HEK293 (cell line): ENCODE measurements at regions not wholly inside any gene's neighbourhood (a gene's known extent, or its start where the extent isn't known, plus 50 kb on each side); places are given as distances from the start of the nearest gene placed in this dataset.

ENCODE experiments used
- CTCF ChIA-PET: fragments of 350-600 bp; formaldehyde crosslinking; extraction: SDS; loops from one replicate; lab custom pipeline; 2021; ENCODE audit warnings: antibody characterized with exemption; lab: Yijun Ruan, JAX
- POLR2A ChIA-PET: fragments of 300-600 bp; formaldehyde crosslinking; extraction: SDS; loops from one replicate; lab custom pipeline; 2020; ENCODE audit warnings: antibody characterized with exemption, inconsistent platforms; lab: Yijun Ruan, JAX
- H3K27ac ChIP-seq: fragments of 200-500 bp; sonication (Bioruptor generic); 2 replicates; pipeline ENCODE4 v1.5.1; 2014; ENCODE audit warnings: low read depth, low read length, control low read depth, inconsistent platforms; ENCODE audit errors: extremely low read depth
- H3K36me3 ChIP-seq, 2 experiments: fragments of 200-500 bp in 1 of 2; sonication (Bioruptor generic) in 1 of 2; 1 replicate in 1 of 2; 2 replicates in 1 of 2; pipeline ENCODE4 v1.5.1; 2014 to 2017; ENCODE audit warnings: inconsistent platforms in 2 of 2, low read length in 2 of 2; ENCODE audit not compliant: control insufficient read depth in 2 of 2, insufficient read depth in 1 of 2
- H3K4me1 ChIP-seq: fragments of 200-500 bp; sonication (Bioruptor generic); 2 replicates; pipeline ENCODE4 v1.5.1; 2014; ENCODE audit warnings: mild to moderate bottlenecking, low read length, inconsistent platforms; ENCODE audit not compliant: control insufficient read depth, insufficient read depth
- H3K4me3 ChIP-seq: 2 replicates; pipeline ENCODE4 v1.5.1; 2011; ENCODE audit warnings: low read depth, mild to moderate bottlenecking, control low read depth, low read length, moderate library complexity
- H3K9me3 ChIP-seq: fragments of 200-500 bp; sonication (Bioruptor generic); 2 replicates; pipeline ENCODE4 v1.5.1; 2014; ENCODE audit warnings: low read depth, low read length, inconsistent platforms; ENCODE audit not compliant: control insufficient read depth, insufficient read depth
- PRDM1 ChIP-seq: fragments of 450-650 bp; formaldehyde crosslinking; IDR thresholded peaks from 2 replicates; pipeline ENCODE4; 2016; ENCODE audit warnings: missing biosample characterization, missing genetic modification characterization
- RBAK ChIP-seq: fragments of 450-650 bp; formaldehyde crosslinking; IDR thresholded peaks from 2 replicates; pipeline ENCODE4 v1.5.1; 2016; ENCODE audit warnings: missing biosample characterization, missing genetic modification characterization
- SCRT1 ChIP-seq: fragments of 450-650 bp; formaldehyde crosslinking; IDR thresholded peaks from 2 replicates; pipeline ENCODE4 v1.5.1; 2016; ENCODE audit warnings: missing biosample characterization, missing genetic modification characterization, borderline replicate concordance
- TRIM28 ChIP-seq: IDR thresholded peaks from 2 replicates; pipeline ENCODE4 v1.6.1; 2011; ENCODE audit warnings: low read length, control low read depth, borderline replicate concordance
- YY2 ChIP-seq: fragments of 450-650 bp; formaldehyde crosslinking; IDR thresholded peaks from 2 replicates; pipeline ENCODE4 v1.5.1; 2016; ENCODE audit warnings: missing biosample characterization, missing genetic modification characterization
- ZBTB17 ChIP-seq: fragments of 450-650 bp; formaldehyde crosslinking; IDR thresholded peaks from 2 replicates; pipeline ENCODE4 v1.5.1; 2016; ENCODE audit warnings: missing biosample characterization, missing genetic modification characterization
- ZBTB8A ChIP-seq: fragments of 450-650 bp; formaldehyde crosslinking; IDR thresholded peaks from 2 replicates; pipeline ENCODE4 v1.5.1; 2016; ENCODE audit warnings: missing biosample characterization, missing genetic modification characterization
- ZFHX2 ChIP-seq: fragments of 450-650 bp; formaldehyde crosslinking; conservative IDR thresholded peaks from 2 replicates; pipeline ENCODE4 v1.5.1; 2016; ENCODE audit warnings: missing biosample characterization, missing genetic modification characterization
- ZNF132 ChIP-seq: fragments of 450-650 bp; formaldehyde crosslinking; IDR thresholded peaks from 2 replicates; pipeline ENCODE4 v1.5.1; 2017; ENCODE audit warnings: missing biosample characterization, missing genetic modification characterization, borderline replicate concordance
- ZNF133 ChIP-seq: fragments of 450-650 bp; formaldehyde crosslinking; IDR thresholded peaks from 2 replicates; pipeline ENCODE4 v1.5.1; 2016; ENCODE audit warnings: missing biosample characterization, missing genetic modification characterization
- ZNF366 ChIP-seq: fragments of 450-650 bp; formaldehyde crosslinking; conservative IDR thresholded peaks from 2 replicates; pipeline ENCODE4 v1.5.1; 2016; ENCODE audit warnings: missing biosample characterization, missing genetic modification characterization
- ZNF394 ChIP-seq: fragments of 450-650 bp; formaldehyde crosslinking; IDR thresholded peaks from 2 replicates; pipeline ENCODE4 v1.5.1; 2016; ENCODE audit warnings: missing biosample characterization, missing genetic modification characterization, mild to moderate bottlenecking, moderate library complexity, borderline replicate concordance
- ZNF433 ChIP-seq: fragments of 450-650 bp; formaldehyde crosslinking; IDR thresholded peaks from 2 replicates; pipeline ENCODE4 v1.5.1; 2016; ENCODE audit warnings: missing biosample characterization, missing genetic modification characterization, low read depth
- ZNF514 ChIP-seq: fragments of 450-650 bp; formaldehyde crosslinking; IDR thresholded peaks from 2 replicates; pipeline ENCODE4 v1.5.1; 2016; ENCODE audit warnings: missing biosample characterization, missing genetic modification characterization
- ZNF548 ChIP-seq: fragments of 450-650 bp; formaldehyde crosslinking; IDR thresholded peaks from 2 replicates; pipeline ENCODE4 v1.5.1; 2016; ENCODE audit warnings: missing biosample characterization, missing genetic modification characterization
- ZNF664 ChIP-seq: fragments of 450-650 bp; formaldehyde crosslinking; IDR thresholded peaks from 2 replicates; pipeline ENCODE4 v1.5.1; 2016; ENCODE audit warnings: missing biosample characterization, missing genetic modification characterization
- ZNF701 ChIP-seq: fragments of 450-650 bp; formaldehyde crosslinking; IDR thresholded peaks from 2 replicates; pipeline ENCODE4 v1.5.1; 2016; ENCODE audit warnings: missing biosample characterization, missing genetic modification characterization
- ZNF76 ChIP-seq: fragments of 450-650 bp; formaldehyde crosslinking; IDR thresholded peaks from 2 replicates; pipeline ENCODE4; 2016; ENCODE audit warnings: low read depth, missing biosample characterization, missing genetic modification characterization, borderline replicate concordance
- ZSCAN23 ChIP-seq: fragments of 450-650 bp; formaldehyde crosslinking; IDR thresholded peaks from 2 replicates; pipeline ENCODE4 v1.5.1; 2016; ENCODE audit warnings: missing biosample characterization, missing genetic modification characterization
- ZXDB ChIP-seq: fragments of 450-650 bp; formaldehyde crosslinking; IDR thresholded peaks from 2 replicates; pipeline ENCODE4 v1.5.1; 2016; ENCODE audit warnings: missing biosample characterization, missing genetic modification characterization
- TF ChIP-seq, protein P1 (sequence below): fragments of 450-650 bp; formaldehyde crosslinking; optimal IDR thresholded peaks from 2 replicates; pipeline ENCODE3; 2016; ENCODE audit warnings: missing biosample characterization, mild to moderate bottlenecking, missing genetic modification characterization
- TF ChIP-seq, protein P2 (sequence below): fragments of 450-650 bp; formaldehyde crosslinking; IDR thresholded peaks from 2 replicates; pipeline ENCODE4 v1.5.1; 2017; ENCODE audit warnings: missing biosample characterization, missing genetic modification characterization
- TF ChIP-seq, protein P3 (sequence below): fragments of 450-650 bp; formaldehyde crosslinking; IDR thresholded peaks from 2 replicates; pipeline ENCODE4; 2016; ENCODE audit warnings: missing biosample characterization, missing genetic modification characterization
- TF ChIP-seq, protein P4 (sequence below): fragments of 450-650 bp; formaldehyde crosslinking; IDR thresholded peaks from 2 replicates; pipeline ENCODE4 v1.5.1; 2016; ENCODE audit warnings: missing biosample characterization, missing genetic modification characterization
- TF ChIP-seq, protein P5 (sequence below): fragments of 450-650 bp; formaldehyde crosslinking; IDR thresholded peaks from 2 replicates; pipeline ENCODE4 v1.5.1; 2016; ENCODE audit warnings: missing biosample characterization, missing genetic modification characterization
- TF ChIP-seq, protein P6 (sequence below): sonication (generic); formaldehyde crosslinking; IDR thresholded peaks from 2 replicates; pipeline ENCODE4 v1.8.1; 2022; ENCODE audit warnings: mild to moderate bottlenecking, moderate library complexity, missing genetic modification reagents
- TF ChIP-seq, protein P7 (sequence below): fragments of 450-650 bp; formaldehyde crosslinking; IDR thresholded peaks from 2 replicates; pipeline ENCODE4 v1.5.1; 2016; ENCODE audit warnings: missing biosample characterization, missing genetic modification characterization

DNA sequence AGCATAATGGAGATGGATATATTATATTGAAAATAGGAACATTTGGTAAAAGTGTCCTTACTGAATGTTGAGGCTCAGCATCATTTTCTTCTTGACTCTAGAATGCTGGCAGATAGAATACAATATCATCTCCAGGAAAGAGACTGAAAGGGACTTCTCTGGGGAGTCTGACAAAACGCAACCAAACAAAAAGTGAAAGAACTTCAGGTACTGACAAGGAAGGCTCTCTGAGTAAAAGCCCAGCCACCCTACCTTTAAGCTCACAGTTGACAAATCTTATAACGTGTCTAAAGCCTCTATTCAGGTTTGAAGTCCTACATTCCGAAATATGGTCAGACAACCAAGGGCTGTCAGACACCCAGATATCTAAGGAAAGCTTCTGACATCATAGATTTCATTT, 590.8 kb downstream of the SOX6 start:
- ChIA-PET POLR2A (no interaction called here), CTCF (interaction anchor here (0.6 to 1.1 kb wide), 3 partner anchors 101 to 1478 kb away, joined by 3 read pairs; no protein-coding TSS in a partner anchor)
- H3K4me3 ChIP-seq, result no peak overlapping the region

DNA sequence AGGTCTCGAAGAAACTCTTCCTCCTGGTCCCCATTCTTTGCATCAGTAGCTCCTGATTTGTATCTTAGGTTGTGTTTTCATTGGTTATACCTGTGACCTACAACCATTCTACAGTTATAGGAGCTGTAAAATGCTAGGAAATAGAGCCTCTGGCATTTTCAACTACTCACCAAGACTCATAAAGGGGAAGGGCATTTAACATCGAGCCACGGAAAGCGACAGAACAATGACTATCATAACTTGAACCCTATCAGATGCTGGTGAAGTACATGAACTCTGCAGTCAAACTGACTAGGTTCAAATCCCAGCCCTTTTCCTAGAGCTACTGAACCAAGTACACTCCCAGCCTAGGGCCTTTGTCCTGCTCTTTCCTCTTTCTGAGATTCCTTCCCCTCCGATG, 588.0 kb downstream of the SOX6 start:
- Histone ChIP-seq H3K4me1 (no peaks in the 10 kb centered on the region), H3K9me3 (no peaks in the 10 kb centered on the region), H3K4me3 (no peak overlapping the region), H3K27ac (no peak overlapping the region), H3K36me3 (no peaks in the 10 kb centered on the region)
- CTCF ChIA-PET, result interaction anchor here (0.5 to 1.7 kb wide), 2 partner anchors 58 to 88 kb away, joined by 3 read pairs; no protein-coding TSS in a partner anchor
- POLR2A ChIA-PET, result no interaction called here
- TF ChIP-seq ZBTB8A (tag by site-specific recombination) (no peak), ZNF76 (tag by site-specific recombination) (no peak), ZNF433 (tag by site-specific recombination) (no peak), PRDM1 (tag by site-specific recombination) (no peak), ZNF394 (tag by site-specific recombination) (no peak), ZSCAN23 (tag by site-specific recombination) (no peak), ZNF133 (tag by site-specific recombination) (no peak), ZNF664 (tag by site-specific recombination) (no peak), SCRT1 (no peak), ZNF548 (no peak), ZNF514 (no peak), RBAK (tag by site-specific recombination) (no peak)
- TF ChIP-seq, protein P1, sequence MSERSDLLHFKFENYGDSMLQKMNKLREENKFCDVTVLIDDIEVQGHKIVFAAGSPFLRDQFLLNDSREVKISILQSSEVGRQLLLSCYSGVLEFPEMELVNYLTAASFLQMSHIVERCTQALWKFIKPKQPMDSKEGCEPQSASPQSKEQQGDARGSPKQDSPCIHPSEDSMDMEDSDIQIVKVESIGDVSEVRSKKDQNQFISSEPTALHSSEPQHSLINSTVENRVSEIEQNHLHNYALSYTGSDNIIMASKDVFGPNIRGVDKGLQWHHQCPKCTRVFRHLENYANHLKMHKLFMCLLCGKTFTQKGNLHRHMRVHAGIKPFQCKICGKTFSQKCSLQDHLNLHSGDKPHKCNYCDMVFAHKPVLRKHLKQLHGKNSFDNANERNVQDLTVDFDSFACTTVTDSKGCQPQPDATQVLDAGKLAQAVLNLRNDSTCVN, result no peak
- TF ChIP-seq, protein P2, sequence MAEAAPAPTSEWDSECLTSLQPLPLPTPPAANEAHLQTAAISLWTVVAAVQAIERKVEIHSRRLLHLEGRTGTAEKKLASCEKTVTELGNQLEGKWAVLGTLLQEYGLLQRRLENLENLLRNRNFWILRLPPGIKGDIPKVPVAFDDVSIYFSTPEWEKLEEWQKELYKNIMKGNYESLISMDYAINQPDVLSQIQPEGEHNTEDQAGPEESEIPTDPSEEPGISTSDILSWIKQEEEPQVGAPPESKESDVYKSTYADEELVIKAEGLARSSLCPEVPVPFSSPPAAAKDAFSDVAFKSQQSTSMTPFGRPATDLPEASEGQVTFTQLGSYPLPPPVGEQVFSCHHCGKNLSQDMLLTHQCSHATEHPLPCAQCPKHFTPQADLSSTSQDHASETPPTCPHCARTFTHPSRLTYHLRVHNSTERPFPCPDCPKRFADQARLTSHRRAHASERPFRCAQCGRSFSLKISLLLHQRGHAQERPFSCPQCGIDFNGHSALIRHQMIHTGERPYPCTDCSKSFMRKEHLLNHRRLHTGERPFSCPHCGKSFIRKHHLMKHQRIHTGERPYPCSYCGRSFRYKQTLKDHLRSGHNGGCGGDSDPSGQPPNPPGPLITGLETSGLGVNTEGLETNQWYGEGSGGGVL (tag by site-specific recombination), result no peak
- TF ChIP-seq, protein P3, sequence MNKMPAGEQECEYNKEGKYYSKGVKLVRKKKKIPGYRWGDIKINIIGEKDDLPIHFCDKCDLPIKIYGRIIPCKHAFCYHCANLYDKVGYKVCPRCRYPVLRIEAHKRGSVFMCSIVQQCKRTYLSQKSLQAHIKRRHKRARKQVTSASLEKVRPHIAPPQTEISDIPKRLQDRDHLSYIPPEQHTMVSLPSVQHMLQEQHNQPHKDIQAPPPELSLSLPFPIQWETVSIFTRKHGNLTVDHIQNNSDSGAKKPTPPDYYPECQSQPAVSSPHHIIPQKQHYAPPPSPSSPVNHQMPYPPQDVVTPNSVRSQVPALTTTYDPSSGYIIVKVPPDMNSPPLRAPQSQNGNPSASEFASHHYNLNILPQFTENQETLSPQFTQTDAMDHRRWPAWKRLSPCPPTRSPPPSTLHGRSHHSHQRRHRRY, result no peak
- TF ChIP-seq, protein P4, sequence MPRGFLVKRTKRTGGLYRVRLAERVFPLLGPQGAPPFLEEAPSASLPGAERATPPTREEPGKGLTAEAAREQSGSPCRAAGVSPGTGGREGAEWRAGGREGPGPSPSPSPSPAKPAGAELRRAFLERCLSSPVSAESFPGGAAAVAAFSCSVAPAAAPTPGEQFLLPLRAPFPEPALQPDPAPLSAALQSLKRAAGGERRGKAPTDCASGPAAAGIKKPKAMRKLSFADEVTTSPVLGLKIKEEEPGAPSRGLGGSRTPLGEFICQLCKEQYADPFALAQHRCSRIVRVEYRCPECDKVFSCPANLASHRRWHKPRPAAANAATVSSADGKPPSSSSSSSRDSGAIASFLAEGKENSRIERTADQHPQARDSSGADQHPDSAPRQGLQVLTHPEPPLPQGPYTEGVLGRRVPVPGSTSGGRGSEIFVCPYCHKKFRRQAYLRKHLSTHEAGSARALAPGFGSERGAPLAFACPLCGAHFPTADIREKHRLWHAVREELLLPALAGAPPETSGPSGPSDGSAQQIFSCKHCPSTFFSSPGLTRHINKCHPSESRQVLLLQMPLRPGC (tag by site-specific recombination), result no peak
- TF ChIP-seq, protein P5, sequence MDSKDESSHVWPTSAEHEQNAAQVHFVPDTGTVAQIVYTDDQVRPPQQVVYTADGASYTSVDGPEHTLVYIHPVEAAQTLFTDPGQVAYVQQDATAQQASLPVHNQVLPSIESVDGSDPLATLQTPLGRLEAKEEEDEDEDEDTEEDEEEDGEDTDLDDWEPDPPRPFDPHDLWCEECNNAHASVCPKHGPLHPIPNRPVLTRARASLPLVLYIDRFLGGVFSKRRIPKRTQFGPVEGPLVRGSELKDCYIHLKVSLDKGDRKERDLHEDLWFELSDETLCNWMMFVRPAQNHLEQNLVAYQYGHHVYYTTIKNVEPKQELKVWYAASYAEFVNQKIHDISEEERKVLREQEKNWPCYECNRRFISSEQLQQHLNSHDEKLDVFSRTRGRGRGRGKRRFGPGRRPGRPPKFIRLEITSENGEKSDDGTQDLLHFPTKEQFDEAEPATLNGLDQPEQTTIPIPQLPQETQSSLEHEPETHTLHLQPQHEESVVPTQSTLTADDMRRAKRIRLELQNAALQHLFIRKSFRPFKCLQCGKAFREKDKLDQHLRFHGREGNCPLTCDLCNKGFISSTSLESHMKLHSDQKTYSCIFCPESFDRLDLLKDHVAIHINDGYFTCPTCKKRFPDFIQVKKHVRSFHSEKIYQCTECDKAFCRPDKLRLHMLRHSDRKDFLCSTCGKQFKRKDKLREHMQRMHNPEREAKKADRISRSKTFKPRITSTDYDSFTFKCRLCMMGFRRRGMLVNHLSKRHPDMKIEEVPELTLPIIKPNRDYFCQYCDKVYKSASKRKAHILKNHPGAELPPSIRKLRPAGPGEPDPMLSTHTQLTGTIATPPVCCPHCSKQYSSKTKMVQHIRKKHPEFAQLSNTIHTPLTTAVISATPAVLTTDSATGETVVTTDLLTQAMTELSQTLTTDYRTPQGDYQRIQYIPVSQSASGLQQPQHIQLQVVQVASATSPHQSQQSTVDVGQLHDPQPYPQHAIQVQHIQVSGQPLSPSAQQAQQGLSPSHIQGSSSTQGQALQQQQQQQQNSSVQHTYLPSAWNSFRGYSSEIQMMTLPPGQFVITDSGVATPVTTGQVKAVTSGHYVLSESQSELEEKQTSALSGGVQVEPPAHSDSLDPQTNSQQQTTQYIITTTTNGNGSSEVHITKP (tag by site-specific recombination), result no peak

More for the DNA sequence above, 590.8 kb downstream of the SOX6 start:
- TF ChIP-seq ZNF132, result no peak
- no peak for TF ChIP-seq ZBTB17
- no peak for TF ChIP-seq ZFHX2 (tag by site-specific recombination)
- TF ChIP-seq, protein P6, sequence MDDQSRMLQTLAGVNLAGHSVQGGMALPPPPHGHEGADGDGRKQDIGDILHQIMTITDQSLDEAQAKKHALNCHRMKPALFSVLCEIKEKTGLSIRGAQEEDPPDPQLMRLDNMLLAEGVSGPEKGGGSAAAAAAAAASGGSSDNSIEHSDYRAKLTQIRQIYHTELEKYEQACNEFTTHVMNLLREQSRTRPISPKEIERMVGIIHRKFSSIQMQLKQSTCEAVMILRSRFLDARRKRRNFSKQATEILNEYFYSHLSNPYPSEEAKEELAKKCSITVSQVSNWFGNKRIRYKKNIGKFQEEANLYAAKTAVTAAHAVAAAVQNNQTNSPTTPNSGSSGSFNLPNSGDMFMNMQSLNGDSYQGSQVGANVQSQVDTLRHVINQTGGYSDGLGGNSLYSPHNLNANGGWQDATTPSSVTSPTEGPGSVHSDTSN, result no peak
- TF ChIP-seq RBAK (tag by site-specific recombination), result no peak
- TF ChIP-seq YY2 (tag by site-specific recombination), result no peak
- TF ChIP-seq ZXDB (tag by site-specific recombination), result no peak
- TF ChIP-seq TRIM28, result no peak
- TF ChIP-seq ZNF701 (tag by site-specific recombination), result no peak
- no peak for TF ChIP-seq ZNF366 (tag by site-specific recombination)
- TF ChIP-seq, protein P7, sequence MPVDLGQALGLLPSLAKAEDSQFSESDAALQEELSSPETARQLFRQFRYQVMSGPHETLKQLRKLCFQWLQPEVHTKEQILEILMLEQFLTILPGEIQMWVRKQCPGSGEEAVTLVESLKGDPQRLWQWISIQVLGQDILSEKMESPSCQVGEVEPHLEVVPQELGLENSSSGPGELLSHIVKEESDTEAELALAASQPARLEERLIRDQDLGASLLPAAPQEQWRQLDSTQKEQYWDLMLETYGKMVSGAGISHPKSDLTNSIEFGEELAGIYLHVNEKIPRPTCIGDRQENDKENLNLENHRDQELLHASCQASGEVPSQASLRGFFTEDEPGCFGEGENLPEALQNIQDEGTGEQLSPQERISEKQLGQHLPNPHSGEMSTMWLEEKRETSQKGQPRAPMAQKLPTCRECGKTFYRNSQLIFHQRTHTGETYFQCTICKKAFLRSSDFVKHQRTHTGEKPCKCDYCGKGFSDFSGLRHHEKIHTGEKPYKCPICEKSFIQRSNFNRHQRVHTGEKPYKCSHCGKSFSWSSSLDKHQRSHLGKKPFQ, result no peak
- Histone ChIP-seq H3K27ac (no peak overlapping the region), H3K36me3 (no peaks in the 10 kb centered on the region), H3K4me1 (no peaks in the 10 kb centered on the region), H3K9me3 (no peaks in the 10 kb centered on the region)
